NCI-H146 (cell line): ENCODE measurements at regions not wholly inside any gene's neighbourhood (a gene's known extent, or its start where the extent isn't known, plus 50 kb on each side); places are given as distances from the start of the nearest gene placed in this dataset.

Experiments used
- DNase-seq: peaks from one replicate; lab custom pipeline; 2025; lab: John Stamatoyannopoulos, UW

- DNase-seq = no peak
Observed at GRCh38 chr18:51933903-51934302, 406.1 kb upstream of the DCC start.

GRCh38 chr18:51936115-51936514 is 403.9 kb upstream of the DCC start:
- no peak for DNase-seq

- no peak for DNase-seq
Observed at GRCh38 chr18:51941999-51942398, 398.0 kb upstream of the DCC start.

- DNase-seq = no peak
Observed at GRCh38 chr18:51943281-51943680, 396.7 kb upstream of the DCC start.

- no peak for DNase-seq
Observed at GRCh38 chr18:51946946-51947345, 393.1 kb upstream of the DCC start.

- DNase-seq = no peak
Observed at GRCh38 chr18:51952844-51953243, 387.2 kb upstream of the DCC start.

- no peak for DNase-seq
Observed at GRCh38 chr18:51953521-51953920, 386.5 kb upstream of the DCC start.

GRCh38 chr18:51955136-51955535 is 384.9 kb upstream of the DCC start:
- DNase-seq = no peak

GRCh38 chr18:51957001-51957400 is 383.0 kb upstream of the DCC start:
- no peak for DNase-seq

GRCh38 chr18:51980101-51980500 is 359.9 kb upstream of the DCC start:
- DNase-seq = no peak

- DNase-seq = peak; percentile 90
Observed at GRCh38 chr18:51988277-51988676, 351.7 kb upstream of the DCC start.

GRCh38 chr18:51997129-51997528 is 342.9 kb upstream of the DCC start:
- no peak for DNase-seq

- DNase-seq = no peak
Observed at GRCh38 chr18:51998066-51998465, 341.9 kb upstream of the DCC start.

- no peak for DNase-seq
Observed at GRCh38 chr18:51998711-51999110, 341.3 kb upstream of the DCC start.

GRCh38 chr18:51999351-51999750 is 340.6 kb upstream of the DCC start:
- DNase-seq = no peak

- no peak for DNase-seq
Observed at GRCh38 chr18:52000435-52000834, 339.6 kb upstream of the DCC start.

GRCh38 chr18:52001106-52001505 is 338.9 kb upstream of the DCC start:
- DNase-seq = no peak

GRCh38 chr18:52002600-52002999 is 337.4 kb upstream of the DCC start:
- peak; percentile 45 for DNase-seq

- DNase-seq = peak; percentile 38
Observed at GRCh38 chr18:52007105-52007504, 332.9 kb upstream of the DCC start.

GRCh38 chr18:52008330-52008729 is 331.7 kb upstream of the DCC start:
- no peak for DNase-seq

GRCh38 chr18:52008736-52009135 is 331.3 kb upstream of the DCC start:
- DNase-seq = no peak

GRCh38 chr18:52009958-52010357 is 330.0 kb upstream of the DCC start:
- DNase-seq = no peak

- peak; percentile 87 for DNase-seq
Observed at GRCh38 chr18:52045946-52046675, 293.9 kb upstream of the DCC start.

- DNase-seq = peak; percentile 100
Observed at GRCh38 chr18:52046842-52047241, 293.2 kb upstream of the DCC start.
